ENCODE measurements at regions not wholly inside any gene's neighbourhood (a gene's known extent, or its start where the extent isn't known, plus 50 kb on each side); places are given as distances from the start of the nearest gene placed in this dataset.

DNA sequence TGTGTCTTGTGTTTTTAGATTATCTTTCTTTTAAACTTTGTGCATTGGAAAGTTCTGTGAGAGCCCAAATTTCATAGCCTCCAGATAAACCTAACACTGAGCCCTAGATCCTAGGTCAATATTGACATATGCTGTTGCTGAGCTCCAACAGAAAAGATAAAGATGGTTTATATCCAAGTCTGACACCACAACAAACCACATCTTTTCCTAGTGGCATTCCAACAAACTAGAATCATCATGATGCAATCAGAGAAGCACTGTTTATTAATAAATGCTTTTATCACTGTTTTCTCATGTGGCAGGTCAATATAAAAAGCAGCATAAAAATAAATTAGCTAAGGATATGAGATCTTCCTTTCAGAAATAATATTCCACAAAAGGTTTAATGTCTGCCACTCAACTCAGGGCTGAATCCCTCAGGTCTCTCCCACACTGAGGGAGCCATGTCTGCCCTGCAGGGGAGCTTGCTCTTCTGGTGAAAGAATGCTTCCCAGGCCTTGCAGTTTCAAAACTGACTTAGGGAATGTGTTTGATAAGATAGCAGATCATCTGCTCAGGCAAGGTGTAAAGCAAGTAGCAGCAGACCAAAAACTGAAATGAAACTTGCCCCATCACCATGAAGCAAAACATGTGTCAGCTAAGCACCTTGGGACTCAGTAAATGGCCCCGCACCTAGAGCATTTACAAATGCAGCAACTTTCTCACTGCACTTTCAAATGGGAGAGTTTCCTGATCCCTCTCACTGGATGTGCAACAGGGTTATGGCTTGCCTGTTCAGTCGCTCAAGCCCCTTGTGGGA, 493.0 kb downstream of the AGTPBP1 start:
- WGBS (ENCODE audit: insufficient coverage, low coverage, missing lambda C conversion rate) = 0% methylated on average over 1 of the region's 2 CpGs
- Histone ChIP-seq H3K79me2 (ENCODE audit: control insufficient read depth, insufficient read depth, low read length) (no peaks in the 10 kb centered on the region), H3K36me3 (ENCODE audit: control insufficient read depth, insufficient read depth, low read length) (no peaks in the 10 kb centered on the region), H3K4me1 (replicated peaks in 1 of 2; ENCODE audit: control insufficient read depth in 2 of 2, insufficient read depth in 2 of 2, low read length in 2 of 2) (no peaks in the 10 kb centered on the region), H3K27me3 (ENCODE audit: control insufficient read depth in 2 of 2, insufficient read depth in 2 of 2, low read length in 2 of 2) (no peaks in the 10 kb centered on the region), H3K4me3 (no peak overlapping the region), H3K27ac (ENCODE audit: extremely low read depth, low read depth, low read length) (no peak overlapping the region), H3K9me1 (ENCODE audit: control insufficient read depth, insufficient read depth, low read length) (no peaks in the 10 kb centered on the region), H3K4me2 (ENCODE audit: insufficient read depth, low read length) (no peak overlapping the region), H4K20me1 (replicated peaks; ENCODE audit: control insufficient read depth, insufficient read depth, low read length) (no peaks in the 10 kb centered on the region), H3K9me3 (replicated peaks; ENCODE audit: control insufficient read depth, insufficient read depth, low read depth, low read length) (no peaks in the 10 kb centered on the region), H2AFZ (ENCODE audit: low read depth, low read length) (no peak overlapping the region), H3K9ac (ENCODE audit: insufficient read depth in 1 of 2, low read depth in 2 of 2, low read length in 2 of 2) (no peak overlapping the region)
- ChIA-PET CTCF (ENCODE audit: low intra/inter-chr PET ratio) (no interaction called here), POLR2A (no interaction called here)
- ATAC-seq (no peak), DNase-seq (ENCODE audit: extremely low read depth in 1 of 4, low spot score in 3 of 4) (no peak), FAIRE-seq (no peak)
- intact Hi-C loops (cut with micrococcal nuclease) (no loop called here), in situ Hi-C loops (cut with MboI) (no loop called here)
- TF ChIP-seq SMARCA4 (IDR thresholded peaks at IDR 0.05) (no peak), MTA1 (IDR thresholded peaks at IDR 0.05; ENCODE audit: borderline replicate concordance) (no peak), NEUROD1 (IDR thresholded peaks at IDR 0.05; ENCODE audit: borderline replicate concordance, low read depth, low read length, partially characterized antibody) (no peak), ZNF143 (CRISPR knock-in tag; IDR thresholded peaks at IDR 0.05) (no peak), JUND (IDR thresholded peaks at IDR 0.05; ENCODE audit: borderline replicate concordance, low read depth, low read length) (no peak), JUND (tag; IDR thresholded peaks at IDR 0.05; ENCODE audit: borderline replicate concordance, low read depth, low read length) (no peak)
- TF ChIP-seq, protein P1, sequence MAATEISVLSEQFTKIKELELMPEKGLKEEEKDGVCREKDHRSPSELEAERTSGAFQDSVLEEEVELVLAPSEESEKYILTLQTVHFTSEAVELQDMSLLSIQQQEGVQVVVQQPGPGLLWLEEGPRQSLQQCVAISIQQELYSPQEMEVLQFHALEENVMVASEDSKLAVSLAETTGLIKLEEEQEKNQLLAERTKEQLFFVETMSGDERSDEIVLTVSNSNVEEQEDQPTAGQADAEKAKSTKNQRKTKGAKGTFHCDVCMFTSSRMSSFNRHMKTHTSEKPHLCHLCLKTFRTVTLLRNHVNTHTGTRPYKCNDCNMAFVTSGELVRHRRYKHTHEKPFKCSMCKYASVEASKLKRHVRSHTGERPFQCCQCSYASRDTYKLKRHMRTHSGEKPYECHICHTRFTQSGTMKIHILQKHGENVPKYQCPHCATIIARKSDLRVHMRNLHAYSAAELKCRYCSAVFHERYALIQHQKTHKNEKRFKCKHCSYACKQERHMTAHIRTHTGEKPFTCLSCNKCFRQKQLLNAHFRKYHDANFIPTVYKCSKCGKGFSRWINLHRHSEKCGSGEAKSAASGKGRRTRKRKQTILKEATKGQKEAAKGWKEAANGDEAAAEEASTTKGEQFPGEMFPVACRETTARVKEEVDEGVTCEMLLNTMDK (IDR thresholded peaks at IDR 0.05; ENCODE audit: borderline replicate concordance, insufficient read depth, low read depth, low read length, poor library complexity, severe bottlenecking) = no peak
- no TSS peak for BruUV-seq (replicated peaks)
